GM12874 (cell line): ENCODE measurements at regions not wholly inside any gene's neighbourhood (a gene's known extent, or its start where the extent isn't known, plus 50 kb on each side); places are given as distances from the start of the nearest gene placed in this dataset.

Source experiments
- TF ChIP-seq, protein P1 (sequence below): IDR thresholded peaks from 2 replicates; pipeline ENCODE4 v1.5.1; 2011; ENCODE audit warnings: low read depth, mild to moderate bottlenecking, control low read depth, low read length, moderate library complexity; ENCODE audit not compliant: insufficient read depth

DNA sequence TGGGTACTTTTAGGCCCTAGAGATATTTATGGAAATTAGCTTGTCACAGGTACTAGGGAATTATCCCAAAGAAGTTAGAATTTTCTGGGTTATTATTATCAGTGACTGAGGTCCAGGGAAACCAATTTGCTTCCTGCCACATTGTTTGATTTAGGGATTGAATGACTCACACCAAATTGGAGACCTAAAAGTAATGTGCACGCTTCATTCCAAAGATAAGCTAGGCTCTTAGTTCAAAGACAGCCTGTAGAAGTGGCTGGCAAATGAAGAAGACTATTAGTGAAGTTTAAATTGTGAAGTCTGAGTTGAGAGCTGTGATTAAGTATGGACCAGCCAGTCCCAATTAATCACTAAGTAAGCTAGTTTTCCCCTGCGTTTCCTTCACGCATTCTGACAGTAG lies 188.1 kb upstream of the MYO3A start:
- TF ChIP-seq, protein P1, sequence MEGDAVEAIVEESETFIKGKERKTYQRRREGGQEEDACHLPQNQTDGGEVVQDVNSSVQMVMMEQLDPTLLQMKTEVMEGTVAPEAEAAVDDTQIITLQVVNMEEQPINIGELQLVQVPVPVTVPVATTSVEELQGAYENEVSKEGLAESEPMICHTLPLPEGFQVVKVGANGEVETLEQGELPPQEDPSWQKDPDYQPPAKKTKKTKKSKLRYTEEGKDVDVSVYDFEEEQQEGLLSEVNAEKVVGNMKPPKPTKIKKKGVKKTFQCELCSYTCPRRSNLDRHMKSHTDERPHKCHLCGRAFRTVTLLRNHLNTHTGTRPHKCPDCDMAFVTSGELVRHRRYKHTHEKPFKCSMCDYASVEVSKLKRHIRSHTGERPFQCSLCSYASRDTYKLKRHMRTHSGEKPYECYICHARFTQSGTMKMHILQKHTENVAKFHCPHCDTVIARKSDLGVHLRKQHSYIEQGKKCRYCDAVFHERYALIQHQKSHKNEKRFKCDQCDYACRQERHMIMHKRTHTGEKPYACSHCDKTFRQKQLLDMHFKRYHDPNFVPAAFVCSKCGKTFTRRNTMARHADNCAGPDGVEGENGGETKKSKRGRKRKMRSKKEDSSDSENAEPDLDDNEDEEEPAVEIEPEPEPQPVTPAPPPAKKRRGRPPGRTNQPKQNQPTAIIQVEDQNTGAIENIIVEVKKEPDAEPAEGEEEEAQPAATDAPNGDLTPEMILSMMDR = no peak

DNA sequence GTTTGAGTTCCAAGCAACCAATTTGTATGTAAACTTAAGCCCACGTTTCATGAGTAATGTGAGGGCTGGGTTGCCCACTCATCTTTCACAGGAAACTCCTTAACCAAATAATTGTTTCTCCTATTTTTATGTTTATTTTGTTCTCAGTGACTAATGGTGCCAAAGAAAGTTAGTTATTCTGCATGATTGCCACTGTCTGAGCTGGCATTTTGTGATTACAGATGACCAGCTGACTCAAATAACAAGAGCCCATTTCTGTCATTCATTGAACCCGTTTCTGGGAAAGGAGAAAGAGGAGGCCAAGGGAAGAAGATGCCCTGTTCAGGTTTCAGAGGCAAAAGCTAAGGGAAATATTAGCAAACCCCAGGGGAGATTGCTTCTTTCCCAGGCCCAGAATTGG lies 186.9 kb upstream of the MYO3A start:
- TF ChIP-seq, protein P1 = no peak

DNA sequence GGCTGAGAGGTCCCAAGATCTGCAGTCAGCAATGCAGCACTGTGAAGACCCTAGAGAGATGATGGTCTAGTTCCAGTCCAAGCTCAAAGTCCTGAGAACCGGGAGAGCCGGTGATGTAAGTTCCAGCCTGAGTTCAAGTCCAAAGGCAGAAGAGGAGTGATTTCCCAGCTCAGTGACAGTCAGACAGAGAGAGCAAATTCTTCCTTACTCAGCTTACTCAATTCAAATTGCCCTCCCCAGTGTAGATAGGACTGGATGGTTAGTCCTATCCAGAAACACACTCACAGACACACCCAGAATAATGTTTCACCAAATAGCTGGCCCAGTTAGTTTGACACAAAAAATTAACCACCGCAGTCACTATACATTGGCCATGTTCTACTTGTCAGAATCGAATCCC lies 185.5 kb upstream of the MYO3A start:
- TF ChIP-seq, protein P1 = no peak

DNA sequence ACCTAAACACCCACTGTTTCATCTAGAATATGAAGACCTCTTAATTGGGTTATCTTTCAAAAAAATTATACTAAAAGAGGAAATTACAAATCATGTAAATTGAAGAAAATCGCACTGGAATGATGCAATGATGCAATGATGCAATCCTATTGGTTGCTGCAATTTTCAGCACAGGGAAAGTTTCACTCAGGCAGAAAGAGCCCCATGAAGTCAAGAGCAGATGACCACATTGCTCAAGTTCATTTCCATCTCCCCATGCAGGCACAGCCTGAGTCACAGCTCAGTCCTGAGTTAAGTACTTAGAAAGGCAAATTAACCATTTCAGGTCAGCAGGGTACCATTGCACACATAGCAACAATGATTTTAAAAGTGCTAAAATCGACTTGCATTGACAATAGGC lies 180.3 kb upstream of the MYO3A start:
- TF ChIP-seq, protein P1 = no peak

DNA sequence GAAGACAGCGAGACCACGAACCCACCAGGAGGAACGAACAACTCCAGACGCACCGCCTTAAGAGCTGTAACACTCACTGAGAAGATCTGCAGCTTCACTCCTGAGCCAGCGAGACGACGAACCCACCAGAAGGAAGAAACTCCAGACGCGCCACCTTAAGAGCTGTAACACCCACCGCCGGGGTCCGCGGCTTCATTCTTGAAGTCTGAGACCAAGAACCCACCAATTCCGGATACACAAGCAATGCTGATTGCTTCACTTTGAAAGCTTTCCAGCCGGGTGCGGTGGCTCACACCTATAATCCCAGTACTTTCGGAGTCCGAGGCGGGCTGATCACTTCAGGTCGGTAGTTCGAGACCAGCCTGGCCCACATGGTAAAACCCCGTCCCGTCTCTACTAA lies 177.2 kb upstream of the MYO3A start:
- TF ChIP-seq, protein P1 = no peak

DNA sequence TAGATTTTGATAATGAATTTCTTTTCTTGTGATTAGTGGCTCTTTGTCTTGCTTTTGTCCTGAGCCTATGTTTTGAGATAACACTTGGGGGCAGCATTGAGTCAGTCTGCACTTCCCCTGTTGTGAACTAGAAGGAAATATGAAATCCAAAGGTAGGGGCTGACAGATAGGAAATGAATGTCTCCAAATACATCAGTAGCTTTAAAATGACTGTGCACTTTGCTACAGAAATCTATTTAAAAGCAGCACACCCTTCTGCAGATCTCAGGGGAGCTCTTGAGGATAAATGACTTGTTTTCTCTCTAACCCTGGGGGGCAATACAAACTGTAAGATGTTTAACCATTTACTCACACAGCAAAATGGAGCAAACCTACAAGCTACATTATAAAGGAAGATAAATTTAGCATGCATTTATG lies 176.0 kb upstream of the MYO3A start:
- TF ChIP-seq, protein P1 = peak; percentile 60

DNA sequence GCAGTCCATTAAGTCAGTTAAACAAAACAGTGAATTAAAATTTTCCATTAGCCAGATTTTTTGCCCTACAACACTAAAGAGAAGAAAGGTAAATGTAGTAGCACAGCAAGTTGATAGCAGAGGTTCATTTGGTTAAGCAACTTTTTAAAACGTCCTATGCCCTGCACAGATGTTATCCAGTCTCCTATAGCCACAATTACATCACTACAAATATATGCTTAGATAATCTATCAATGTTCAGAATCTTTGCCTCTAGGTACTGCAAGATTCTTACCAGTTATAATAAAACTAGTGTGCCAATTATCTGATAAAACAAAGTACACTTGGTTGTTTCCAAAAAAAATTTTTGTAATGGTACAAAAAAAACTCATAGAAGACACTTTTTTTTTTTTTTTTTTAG lies 175.5 kb upstream of the MYO3A start:
- TF ChIP-seq, protein P1 = no peak

DNA sequence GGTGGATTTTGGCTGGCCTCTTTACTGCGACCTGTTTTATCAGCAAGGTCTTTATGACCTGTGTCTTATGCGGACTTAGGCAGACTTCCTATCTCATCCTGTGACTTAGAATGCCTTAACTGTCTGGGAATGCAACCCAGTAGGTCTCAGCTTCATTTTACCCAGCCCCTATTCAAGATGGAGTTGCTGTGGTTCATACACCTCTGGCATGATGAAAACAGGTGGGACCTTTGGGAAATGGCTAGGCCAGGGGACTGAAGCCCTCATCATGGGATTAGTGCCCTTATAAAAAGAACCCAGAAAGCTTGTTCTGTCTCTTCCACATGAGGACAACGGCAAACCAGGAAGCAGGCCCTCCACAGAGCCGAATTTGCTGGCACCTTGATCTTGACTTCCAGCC lies 172.1 kb upstream of the MYO3A start:
- TF ChIP-seq, protein P1 = no peak
